ENCODE measurements at regions not wholly inside any gene's neighbourhood (a gene's known extent, or its start where the extent isn't known, plus 50 kb on each side); places are given as distances from the start of the nearest gene placed in this dataset.

GRCh38 chr7:69198250-69198649 lies 400.0 kb upstream of the AUTS2 start:
- no peak for ATAC-seq
- TF ChIP-seq POLR2AphosphoS5 (IDR thresholded peaks at IDR 0.05) (no peak), POLR2A (IDR thresholded peaks at IDR 0.05) (no peak), EP300 (IDR thresholded peaks at IDR 0.05) (no peak), CTCF (IDR thresholded peaks at IDR 0.05) (no peak)
- no peaks in the 10 kb centered on the region for H3K27me3 ChIP-seq

GRCh38 chr7:69199041-69199440 lies 399.2 kb upstream of the AUTS2 start:
- Histone ChIP-seq H3K4me3 (no peak overlapping the region), H3K36me3 (no peaks in the 10 kb centered on the region), H3K4me1 (no peaks in the 10 kb centered on the region), H3K27me3 (no peaks in the 10 kb centered on the region), H3K9me3 (peaks cover 0 to 15% (median 0%) of the 10 kb centered on the region in 3 donors), H3K27ac (no peak overlapping the region)
- WGBS, 2 donors (ENCODE audit: low coverage in 1 of 2): 83% methylated on average over 4 of the region's 5 CpGs; no CpG with 5 or more reads in 1 of the 2 donors
- TF ChIP-seq POLR2AphosphoS5 (IDR thresholded peaks at IDR 0.05): no peak
- TF ChIP-seq EP300 (IDR thresholded peaks at IDR 0.05): no peak
- no peak for TF ChIP-seq CTCF (IDR thresholded peaks at IDR 0.05)
- no peak for TF ChIP-seq POLR2A (IDR thresholded peaks at IDR 0.05)
- ATAC-seq: no peak

More at GRCh38 chr7:69198250-69198649, 400.0 kb upstream of the AUTS2 start:
- no peak overlapping the region for H3K27ac ChIP-seq
- no peaks in the 10 kb centered on the region for H3K4me1 ChIP-seq
- H3K36me3 ChIP-seq: no peaks in the 10 kb centered on the region
- H3K9me3 ChIP-seq: peaks cover 0 to 15% (median 0%) of the 10 kb centered on the region in 3 donors
- H3K4me3 ChIP-seq: no peak overlapping the region
- WGBS, 2 donors (ENCODE audit: low coverage in 1 of 2): 83 to 100% methylated on average over 1 of the region's 1 CpG

GRCh38 chr7:69199661-69200060 lies 398.6 kb upstream of the AUTS2 start:
- Histone ChIP-seq H3K27me3 (no peaks in the 10 kb centered on the region), H3K27ac (no peak overlapping the region), H3K4me3 (no peak overlapping the region), H3K4me1 (no peaks in the 10 kb centered on the region), H3K9me3 (peaks cover 0 to 15% (median 0%) of the 10 kb centered on the region in 3 donors), H3K36me3 (no peaks in the 10 kb centered on the region)
- no peak for ATAC-seq
- no peak for TF ChIP-seq POLR2AphosphoS5 (IDR thresholded peaks at IDR 0.05)
- no peak for TF ChIP-seq POLR2A (IDR thresholded peaks at IDR 0.05)
- no peak for TF ChIP-seq EP300 (IDR thresholded peaks at IDR 0.05)
- WGBS, 2 donors (ENCODE audit: low coverage in 1 of 2): 62 to 67% methylated on average over 1 of the region's 1 CpG

GRCh38 chr7:69203871-69204270 lies 394.4 kb upstream of the AUTS2 start:
- Histone ChIP-seq H3K27ac (no peak overlapping the region), H3K36me3 (no peaks in the 10 kb centered on the region), H3K9me3 (peaks cover 0 to 9% (median 0%) of the 10 kb centered on the region in 3 donors), H3K4me1 (no peaks in the 10 kb centered on the region), H3K4me3 (no peak overlapping the region), H3K27me3 (no peaks in the 10 kb centered on the region)
- 58 to 61% methylated on average over 2 of the region's 2 CpGs for WGBS, 2 donors (ENCODE audit: low coverage in 1 of 2)
- TF ChIP-seq EP300 (IDR thresholded peaks at IDR 0.05): no peak
- no peak for TF ChIP-seq POLR2A (IDR thresholded peaks at IDR 0.05)
- no peak for TF ChIP-seq CTCF (IDR thresholded peaks at IDR 0.05)
- no peak for TF ChIP-seq POLR2AphosphoS5 (IDR thresholded peaks at IDR 0.05)
- no peak for ATAC-seq

- Histone ChIP-seq H3K4me3 (no peak overlapping the region), H3K4me1 (no peaks in the 10 kb centered on the region), H3K27ac (no peak overlapping the region), H3K36me3 (no peaks in the 10 kb centered on the region), H3K27me3 (no peaks in the 10 kb centered on the region), H3K9me3 (no peaks in the 10 kb centered on the region)
- ATAC-seq: no peak
- WGBS, 2 donors (ENCODE audit: low coverage in 1 of 2): 79% methylated on average over 2 of the region's 3 CpGs; no CpG with 5 or more reads in 1 of the 2 donors
- TF ChIP-seq CTCF (IDR thresholded peaks at IDR 0.05) (no peak), EP300 (IDR thresholded peaks at IDR 0.05) (no peak), POLR2AphosphoS5 (IDR thresholded peaks at IDR 0.05) (no peak), POLR2A (IDR thresholded peaks at IDR 0.05) (no peak)
These were observed 393.3 kb upstream of the AUTS2 start for GRCh38 chr7:69204943-69205342.

All from gastroesophageal sphincter (tissue), 4 donors.